ENCODE measurements at regions not wholly inside any gene's neighbourhood (a gene's known extent, or its start where the extent isn't known, plus 50 kb on each side); places are given as distances from the start of the nearest gene placed in this dataset.

DNA sequence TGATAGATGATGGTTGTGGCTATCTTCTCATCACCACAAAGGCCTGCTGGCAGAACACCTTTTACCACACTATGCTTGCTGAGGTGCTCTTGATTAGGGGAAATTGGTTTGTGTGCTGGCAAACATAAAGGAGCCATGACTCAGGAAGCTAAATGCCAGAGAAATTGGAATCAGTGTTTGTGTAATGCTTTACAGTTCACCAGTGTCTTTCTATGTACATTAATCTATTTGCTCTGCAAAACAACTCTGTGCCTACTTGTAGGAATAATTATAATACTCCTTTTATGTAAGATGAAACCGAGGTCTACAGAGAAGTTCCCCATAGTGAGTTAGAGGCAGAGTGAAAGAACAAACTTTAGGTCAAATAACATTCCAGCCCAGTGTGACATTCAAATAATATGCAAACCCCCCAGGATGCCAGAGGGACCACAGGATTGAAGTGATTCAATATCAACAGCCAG lies 390.5 kb upstream of the HTR2A start:
- Mint-ChIP-seq H3K27ac (no peak overlapping the region), H3K4me1 (ENCODE audit: low read depth) (no peaks in the 10 kb centered on the region), H3K27me3 (peaks cover 4% of the 10 kb centered on the region), H3K9me3 (no peaks in the 10 kb centered on the region), H3K36me3 (ENCODE audit: low read depth) (no peaks in the 10 kb centered on the region), H3K4me3 (no peak overlapping the region)
- CTCF ChIA-PET: no interaction called here
- Histone ChIP-seq H3K27me3 (ENCODE audit: control insufficient read depth in 1 of 2, insufficient read depth in 2 of 2, low read length in 2 of 2) (no peaks in the 10 kb centered on the region), H3K4me1 (ENCODE audit: insufficient read depth, low read length) (no peaks in the 10 kb centered on the region), H3K27ac (ENCODE audit: low read depth in 1 of 2, low read length in 2 of 2) (no peak overlapping the region), H3K36me3 (ENCODE audit: insufficient read depth, low read length) (no peaks in the 10 kb centered on the region), H3K4me3 (ENCODE audit: low read length) (no peak overlapping the region), H3K9me3 (ENCODE audit: control insufficient read depth in 1 of 2, insufficient read depth in 1 of 2, low read length in 2 of 2) (no peaks in the 10 kb centered on the region)
- TF ChIP-seq, protein P1, sequence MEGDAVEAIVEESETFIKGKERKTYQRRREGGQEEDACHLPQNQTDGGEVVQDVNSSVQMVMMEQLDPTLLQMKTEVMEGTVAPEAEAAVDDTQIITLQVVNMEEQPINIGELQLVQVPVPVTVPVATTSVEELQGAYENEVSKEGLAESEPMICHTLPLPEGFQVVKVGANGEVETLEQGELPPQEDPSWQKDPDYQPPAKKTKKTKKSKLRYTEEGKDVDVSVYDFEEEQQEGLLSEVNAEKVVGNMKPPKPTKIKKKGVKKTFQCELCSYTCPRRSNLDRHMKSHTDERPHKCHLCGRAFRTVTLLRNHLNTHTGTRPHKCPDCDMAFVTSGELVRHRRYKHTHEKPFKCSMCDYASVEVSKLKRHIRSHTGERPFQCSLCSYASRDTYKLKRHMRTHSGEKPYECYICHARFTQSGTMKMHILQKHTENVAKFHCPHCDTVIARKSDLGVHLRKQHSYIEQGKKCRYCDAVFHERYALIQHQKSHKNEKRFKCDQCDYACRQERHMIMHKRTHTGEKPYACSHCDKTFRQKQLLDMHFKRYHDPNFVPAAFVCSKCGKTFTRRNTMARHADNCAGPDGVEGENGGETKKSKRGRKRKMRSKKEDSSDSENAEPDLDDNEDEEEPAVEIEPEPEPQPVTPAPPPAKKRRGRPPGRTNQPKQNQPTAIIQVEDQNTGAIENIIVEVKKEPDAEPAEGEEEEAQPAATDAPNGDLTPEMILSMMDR (IDR thresholded peaks at IDR 0.05): no peak
- intact Hi-C loops (cut with DNase I, micrococcal nuclease): no loop called here
- ATAC-seq (ENCODE audit: poor library complexity) (no peak), DNase-seq (no peak)
- POLR2A ChIA-PET: no interaction called here

DNA sequence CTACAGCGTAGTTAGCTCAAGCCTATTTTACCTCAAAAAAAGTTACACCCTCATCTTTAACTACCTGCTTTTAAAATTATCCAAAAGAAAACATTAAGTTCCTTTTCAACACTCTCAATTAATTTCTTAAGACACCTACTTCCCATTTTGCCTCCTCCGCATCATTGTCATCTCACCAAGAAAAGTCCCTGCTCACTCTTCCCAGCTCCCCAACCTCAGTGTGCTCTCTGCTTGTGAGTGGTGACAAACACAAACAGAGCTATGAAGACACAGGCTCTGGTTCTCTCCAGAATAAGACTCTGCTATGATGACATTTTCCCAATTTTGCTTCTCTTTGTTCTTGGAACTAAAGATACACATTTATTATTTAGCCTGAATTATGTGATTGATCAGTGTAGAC lies 385.1 kb upstream of the HTR2A start:
- no peak overlapping the region for H3K4me3 Mint-ChIP-seq
- no peaks in the 10 kb centered on the region for H3K9me3 Mint-ChIP-seq
- no peak overlapping the region for H3K27ac ChIP-seq (ENCODE audit: low read depth in 1 of 2, low read length in 2 of 2)
- H3K9me3 ChIP-seq (ENCODE audit: control insufficient read depth in 1 of 2, insufficient read depth in 1 of 2, low read length in 2 of 2): no peaks in the 10 kb centered on the region
- ATAC-seq (ENCODE audit: poor library complexity): no peak
- POLR2A ChIA-PET: no interaction called here
- H3K4me1 ChIP-seq (ENCODE audit: insufficient read depth, low read length): no peaks in the 10 kb centered on the region
- TF ChIP-seq, protein P1 (IDR thresholded peaks at IDR 0.05): no peak
- intact Hi-C loops (cut with DNase I, micrococcal nuclease): no loop called here
- H3K4me1 Mint-ChIP-seq (ENCODE audit: low read depth): no peaks in the 10 kb centered on the region
- no peaks in the 10 kb centered on the region for H3K36me3 ChIP-seq (ENCODE audit: insufficient read depth, low read length)
- no peaks in the 10 kb centered on the region for H3K27me3 ChIP-seq (ENCODE audit: control insufficient read depth in 1 of 2, insufficient read depth in 2 of 2, low read length in 2 of 2)
- no peak overlapping the region for H3K27ac Mint-ChIP-seq
- H3K4me3 ChIP-seq (ENCODE audit: low read length): no peak overlapping the region
- no peaks in the 10 kb centered on the region for H3K27me3 Mint-ChIP-seq
- CTCF ChIA-PET: no interaction called here
- DNase-seq: no peak
- H3K36me3 Mint-ChIP-seq (ENCODE audit: low read depth): no peaks in the 10 kb centered on the region

DNA sequence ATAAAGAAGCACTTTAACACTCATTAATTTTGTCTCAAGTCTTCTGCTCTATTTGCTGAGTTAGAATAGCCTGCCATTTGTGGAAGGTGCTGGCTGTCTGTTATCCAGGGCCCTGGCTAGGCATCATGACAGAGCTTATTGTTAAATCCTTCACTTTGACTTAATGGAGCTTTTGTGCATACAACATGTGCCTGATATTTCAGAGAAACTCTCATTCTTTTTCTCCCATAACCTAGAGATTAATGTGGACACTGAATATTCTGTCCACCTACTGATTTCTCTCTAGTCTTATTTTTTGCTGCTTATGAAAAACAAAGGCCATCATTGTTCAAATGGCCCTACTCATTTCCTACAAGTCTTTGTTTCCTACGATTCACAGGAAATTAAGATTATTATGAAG lies 383.1 kb upstream of the HTR2A start:
- POLR2A ChIA-PET: no interaction called here
- H3K4me3 ChIP-seq (ENCODE audit: low read length): no peak overlapping the region
- H3K9me3 ChIP-seq (ENCODE audit: control insufficient read depth in 1 of 2, insufficient read depth in 1 of 2, low read length in 2 of 2): no peaks in the 10 kb centered on the region
- intact Hi-C loops (cut with DNase I, micrococcal nuclease): no loop called here
- ATAC-seq (ENCODE audit: poor library complexity) (no peak), DNase-seq (no peak)
- H3K27me3 Mint-ChIP-seq: no peaks in the 10 kb centered on the region
- H3K36me3 ChIP-seq (ENCODE audit: insufficient read depth, low read length): no peaks in the 10 kb centered on the region
- CTCF ChIA-PET: no interaction called here
- H3K27me3 ChIP-seq (ENCODE audit: control insufficient read depth in 1 of 2, insufficient read depth in 2 of 2, low read length in 2 of 2): no peaks in the 10 kb centered on the region
- TF ChIP-seq, protein P1 (IDR thresholded peaks at IDR 0.05): no peak
- no peaks in the 10 kb centered on the region for H3K36me3 Mint-ChIP-seq (ENCODE audit: low read depth)
- no peak overlapping the region for H3K27ac ChIP-seq (ENCODE audit: low read depth in 1 of 2, low read length in 2 of 2)
- no peaks in the 10 kb centered on the region for H3K4me1 ChIP-seq (ENCODE audit: insufficient read depth, low read length)
- no peak overlapping the region for H3K4me3 Mint-ChIP-seq
- H3K4me1 Mint-ChIP-seq (ENCODE audit: low read depth): no peaks in the 10 kb centered on the region
- no peak overlapping the region for H3K27ac Mint-ChIP-seq
- H3K9me3 Mint-ChIP-seq: no peaks in the 10 kb centered on the region
